ENCODE measurements at regions not wholly inside any gene's neighbourhood (a gene's known extent, or its start where the extent isn't known, plus 50 kb on each side); places are given as distances from the start of the nearest gene placed in this dataset.
A peak's percentile ranks its signal among the peaks of the same experiment; 100 is the strongest.

DNA sequence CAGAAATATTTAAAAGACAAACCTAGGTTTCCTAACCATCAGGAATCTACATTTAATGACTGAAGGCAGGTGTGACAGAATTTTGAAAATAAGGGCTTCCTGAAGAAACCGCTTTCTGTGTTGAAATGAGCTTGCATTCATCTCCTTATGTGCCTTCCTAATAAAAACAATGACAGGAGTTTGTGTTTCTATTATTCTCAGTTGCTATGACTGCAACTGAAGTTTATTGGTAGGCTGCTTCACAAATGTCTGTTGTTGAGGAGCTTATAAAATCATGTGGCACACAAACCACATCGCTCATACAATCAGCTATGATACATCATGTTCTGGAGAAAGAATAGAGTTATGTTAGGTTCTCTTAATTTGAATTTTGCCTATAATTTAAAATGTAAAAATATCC is 362.7 kb upstream of the SLC8A1 start:
- no peak for DNase-seq

DNA sequence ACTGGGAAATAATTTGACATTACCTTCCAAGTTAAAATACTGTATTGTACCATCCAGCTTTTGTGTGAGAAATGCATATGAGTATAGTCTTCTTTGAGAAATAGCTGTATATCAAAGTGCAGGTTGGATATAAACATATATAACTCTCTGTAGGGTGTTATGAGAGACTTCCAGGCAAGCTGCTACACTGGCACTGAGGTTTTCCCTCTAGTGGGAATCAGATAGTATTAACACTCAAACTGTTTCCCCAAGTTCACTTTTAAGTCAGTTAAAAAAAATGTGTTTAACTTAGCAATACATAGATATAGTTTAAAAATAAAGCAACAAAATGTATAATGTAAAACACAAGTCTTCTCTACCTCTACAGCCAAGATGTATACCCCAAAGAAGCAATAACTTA is 368.4 kb upstream of the SLC8A1 start:
- DNase-seq: no peak

DNA sequence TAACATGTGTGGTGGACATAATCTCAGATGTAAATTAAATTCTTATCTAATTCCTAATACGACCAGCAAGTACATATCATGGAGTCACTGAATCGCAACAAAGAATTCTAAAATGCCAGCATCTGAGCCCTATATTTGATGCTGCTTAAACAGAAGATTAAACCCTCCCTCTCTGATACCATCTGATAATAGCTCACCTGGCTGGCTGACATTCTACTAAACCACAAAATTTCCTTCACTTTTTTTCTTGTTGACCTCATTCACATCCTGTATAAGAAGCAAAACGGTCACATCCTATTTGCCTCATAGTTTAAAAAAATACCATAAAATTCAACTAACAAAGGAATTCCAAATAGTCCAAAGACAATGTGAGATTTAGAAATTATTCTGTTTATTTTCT is 371.6 kb upstream of the SLC8A1 start:
- no peak for DNase-seq

DNA sequence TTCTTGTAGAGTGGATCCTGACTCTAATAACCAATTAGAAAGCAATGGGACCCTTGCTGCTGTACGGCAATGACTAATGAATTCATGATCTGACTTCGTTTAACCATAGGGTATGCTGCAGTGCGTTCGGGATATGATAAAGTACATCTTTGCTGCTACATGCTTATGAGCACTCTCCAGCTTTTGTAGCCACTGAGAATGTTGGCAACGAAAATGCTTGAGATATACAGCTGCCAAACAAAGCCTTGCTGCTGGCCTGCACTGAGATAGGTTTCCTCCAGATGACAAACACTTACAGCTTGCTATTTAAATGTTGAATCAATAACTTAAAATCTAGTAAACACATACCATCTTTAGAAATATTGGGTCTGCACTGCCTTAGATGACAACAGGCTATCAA is 372.4 kb upstream of the SLC8A1 start:
- DNase-seq: peak; percentile 24

DNA sequence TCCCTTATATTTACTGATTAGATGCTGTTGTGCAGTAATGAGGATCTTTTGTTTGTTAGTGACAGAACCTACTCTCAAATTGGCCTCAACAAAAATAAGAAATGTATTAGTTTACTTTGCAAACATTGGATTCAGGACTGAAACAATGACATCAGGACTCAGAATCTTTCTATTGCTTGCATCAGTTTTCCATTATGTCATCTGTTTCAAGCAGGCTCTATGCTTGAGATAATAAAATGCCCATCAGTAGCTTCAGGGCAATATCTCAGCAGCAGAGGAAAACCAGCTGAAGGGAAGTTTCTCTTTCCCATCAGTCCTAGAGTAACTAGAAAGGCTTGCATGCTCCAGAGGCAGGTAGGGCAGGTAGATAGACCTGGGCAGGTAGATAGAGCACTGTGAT is 375.5 kb upstream of the SLC8A1 start:
- DNase-seq: peak; percentile 13

DNA sequence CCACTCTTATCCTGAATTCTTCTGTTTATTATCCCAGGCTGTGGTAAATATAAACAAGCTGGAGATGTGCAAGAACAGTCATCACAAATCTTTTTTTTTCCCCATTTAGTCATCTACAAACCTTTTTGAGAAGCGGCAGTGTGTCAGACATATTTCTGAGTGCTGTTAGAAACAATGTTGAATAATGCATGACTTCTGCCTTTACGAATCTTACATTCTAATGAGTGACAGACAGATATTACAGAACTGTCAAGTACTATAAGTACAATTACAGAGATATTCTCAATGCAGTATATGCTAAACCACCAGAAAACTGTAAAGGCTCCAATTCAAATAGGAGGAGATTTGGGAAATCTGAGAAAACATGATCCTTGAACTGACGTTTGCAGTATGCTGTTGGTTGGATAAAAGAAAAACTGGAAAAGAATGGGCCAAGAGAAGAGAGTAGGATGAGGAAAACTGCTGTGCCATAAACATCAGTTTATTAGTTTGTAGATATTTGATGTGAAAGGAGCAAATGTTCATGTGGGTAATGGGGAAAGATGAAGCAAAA is 379.5 kb upstream of the SLC8A1 start:
- DNase-seq: no peak

DNA sequence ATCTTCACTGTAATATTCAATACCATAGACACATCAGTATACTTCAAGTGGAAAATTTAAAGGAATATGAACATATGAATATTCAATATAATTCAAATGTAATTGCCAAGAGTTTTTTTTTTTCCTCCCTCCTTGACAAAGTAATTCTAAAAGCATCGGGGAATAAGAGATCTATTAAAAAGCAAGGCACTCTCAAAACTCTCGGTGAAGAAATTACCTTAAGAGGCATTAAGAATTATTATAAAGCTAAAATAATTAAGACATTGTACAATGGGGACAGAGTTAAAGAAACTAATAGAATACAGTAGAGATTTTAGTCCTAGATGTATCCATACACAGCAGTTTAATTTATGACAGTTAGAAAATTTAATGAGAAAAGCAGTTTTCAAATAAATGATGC is 390.0 kb upstream of the SLC8A1 start:
- DNase-seq: no peak

DNA sequence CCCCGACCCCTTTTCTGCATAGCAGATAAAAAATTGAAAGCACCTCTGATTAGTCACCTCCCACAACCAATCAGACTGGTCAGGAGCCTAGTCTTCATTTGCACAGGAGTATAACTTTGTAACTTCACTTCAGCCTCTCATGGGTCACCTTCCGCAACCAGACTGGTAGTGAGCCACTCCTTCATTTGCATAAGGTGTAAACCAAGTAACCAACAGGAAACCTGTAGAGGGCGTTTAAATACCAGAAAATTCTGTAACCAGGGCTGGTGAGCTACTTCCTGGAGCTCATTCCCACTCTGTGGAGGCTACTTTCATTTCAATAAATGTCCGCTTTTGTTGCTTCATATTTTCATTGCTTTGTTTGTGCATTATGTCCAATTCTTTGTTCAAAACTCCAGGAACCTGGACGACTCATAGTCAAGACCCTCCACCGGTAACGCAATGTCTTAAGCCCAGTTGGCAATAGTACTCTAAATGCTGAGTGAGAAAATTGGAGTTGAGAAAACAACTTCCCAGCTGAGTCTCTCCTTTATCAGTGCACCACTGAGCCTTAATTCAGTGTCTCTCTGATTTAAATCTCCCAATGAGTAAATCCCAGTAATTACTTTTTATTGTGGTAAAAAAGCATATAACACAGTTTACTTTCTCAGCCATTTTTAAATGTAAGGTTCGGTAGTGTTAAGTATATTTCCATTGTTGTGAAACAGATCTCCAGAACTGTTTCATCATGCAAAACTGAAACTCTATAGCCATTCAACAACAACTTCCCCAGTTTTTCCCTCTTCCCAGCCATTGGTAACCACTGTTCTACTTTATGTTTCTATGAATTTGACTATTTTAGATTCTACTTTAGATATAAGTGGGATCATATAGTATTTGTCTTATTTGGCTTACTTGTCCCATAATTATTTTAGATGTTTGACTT is 392.7 kb upstream of the SLC8A1 start:
- DNase-seq: no peak

DNA sequence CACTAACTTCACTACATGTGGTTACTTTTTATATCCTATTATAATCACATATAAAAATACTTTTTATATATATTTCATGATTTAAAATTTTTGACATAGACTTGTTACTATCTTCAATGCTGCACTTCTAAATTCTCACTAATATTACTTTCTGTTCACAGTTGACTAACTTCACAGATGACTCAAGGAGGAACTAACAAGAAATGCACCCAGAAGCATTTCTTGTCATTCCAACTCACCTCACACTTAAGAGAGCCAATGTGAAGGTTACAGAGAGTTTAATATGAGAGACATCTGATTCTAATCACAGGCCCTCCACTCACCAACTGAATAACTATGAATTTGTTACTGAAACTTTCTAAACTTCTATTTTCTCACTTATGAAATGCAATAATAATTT is 399.8 kb upstream of the SLC8A1 start:
- DNase-seq: no peak

DNA sequence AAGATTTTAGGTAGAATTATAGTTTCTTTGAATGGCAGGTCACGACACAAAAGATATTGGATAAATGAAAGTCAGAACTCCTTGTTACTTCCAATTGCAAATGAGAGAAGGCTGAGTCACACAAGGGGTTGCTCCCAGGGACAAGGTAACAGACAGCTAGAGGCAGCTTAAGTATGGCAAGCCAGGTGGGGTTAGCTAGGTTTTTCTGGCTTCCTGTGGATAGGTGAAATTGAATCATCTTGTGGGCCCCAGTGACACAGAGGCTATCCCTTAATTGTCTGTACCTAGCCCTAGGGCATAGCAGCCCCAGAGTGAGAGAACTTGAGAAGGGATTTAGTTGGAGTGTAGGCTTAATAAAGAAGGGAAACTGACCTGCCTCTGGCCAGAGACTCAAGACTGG is 407.7 kb upstream of the SLC8A1 start:
- no peak for DNase-seq

DNA sequence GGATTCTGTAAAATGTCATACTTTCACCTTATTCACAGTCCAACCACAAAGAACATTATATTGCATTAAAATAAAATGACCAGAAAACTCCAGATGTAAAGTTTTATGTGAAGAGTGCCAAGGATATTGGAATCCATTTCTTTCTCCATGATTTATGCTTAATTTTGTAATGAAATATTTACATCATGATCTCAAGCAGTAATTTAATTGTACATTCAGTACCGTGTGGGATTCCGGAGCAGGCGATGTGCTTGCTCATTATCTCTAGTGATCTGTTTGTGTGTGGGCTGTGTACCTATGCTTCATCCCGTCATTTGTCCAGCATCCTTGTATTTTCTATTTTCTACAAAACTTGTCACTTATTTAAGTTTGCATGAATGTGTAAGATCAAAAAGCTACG is 415.9 kb upstream of the SLC8A1 start:
- DNase-seq: no peak

DNA sequence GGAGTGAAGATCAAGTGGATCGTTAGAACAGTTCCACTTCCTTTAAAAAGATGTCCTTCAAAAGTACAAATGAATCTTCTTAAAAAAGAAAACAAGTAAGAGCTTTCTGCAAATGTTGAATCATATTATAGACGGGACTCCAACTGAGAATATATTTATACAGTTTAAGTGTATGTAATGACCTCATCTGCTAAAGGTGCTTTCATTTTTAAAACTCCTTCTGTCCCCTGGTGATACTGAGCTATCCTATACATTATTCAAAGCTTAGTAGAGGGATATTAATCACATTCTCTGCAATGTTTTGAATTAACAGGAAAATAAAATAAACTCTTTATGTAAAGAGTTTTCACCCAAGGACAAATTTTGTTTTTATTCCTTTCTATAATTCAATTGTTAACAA is 420.7 kb upstream of the SLC8A1 start:
- DNase-seq: no peak

DNA sequence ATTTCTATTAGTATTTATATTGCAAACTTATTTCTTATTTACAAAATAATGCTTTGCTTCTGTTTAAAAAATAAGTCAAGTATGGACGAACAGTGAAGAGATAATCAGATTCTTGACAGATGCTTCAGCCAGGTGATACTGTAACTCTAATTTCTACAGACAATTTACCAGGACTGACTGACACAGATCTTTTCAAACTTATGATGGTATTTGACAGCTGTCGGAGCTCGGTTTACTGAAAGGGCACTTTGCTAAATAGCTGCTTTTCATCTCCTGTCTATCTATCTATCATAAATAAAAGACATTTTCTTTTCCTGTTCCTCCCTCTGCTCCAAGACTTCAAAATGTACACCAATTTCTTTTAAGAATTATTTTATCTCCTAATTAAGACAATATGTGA is 422.5 kb upstream of the SLC8A1 start:
- no peak for DNase-seq

DNA sequence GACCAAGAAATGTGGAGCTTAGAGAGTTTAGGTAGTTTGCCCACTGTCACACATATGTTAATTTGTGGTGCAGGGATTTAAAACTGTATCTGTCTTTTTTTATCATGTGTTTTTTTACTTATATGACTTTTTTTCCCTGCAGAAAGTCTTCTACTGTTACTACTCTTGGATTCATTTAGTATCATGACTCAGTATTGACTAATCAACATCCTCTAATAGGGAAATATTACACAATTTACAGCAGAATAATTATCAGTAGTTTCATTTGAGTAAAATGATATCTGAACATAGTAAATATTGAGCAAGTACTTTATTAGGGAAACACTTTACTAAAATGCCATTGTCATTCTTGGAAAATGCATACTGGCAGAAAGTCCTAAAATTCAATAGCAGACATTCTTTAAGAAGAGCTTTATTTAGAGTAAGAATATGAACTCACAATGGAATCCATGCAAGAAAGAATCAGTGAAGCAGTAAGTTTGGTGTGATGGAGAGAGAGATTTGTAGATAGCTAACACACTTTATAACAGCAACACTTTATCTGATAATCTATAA is 425.9 kb upstream of the SLC8A1 start:
- DNase-seq: no peak

DNA sequence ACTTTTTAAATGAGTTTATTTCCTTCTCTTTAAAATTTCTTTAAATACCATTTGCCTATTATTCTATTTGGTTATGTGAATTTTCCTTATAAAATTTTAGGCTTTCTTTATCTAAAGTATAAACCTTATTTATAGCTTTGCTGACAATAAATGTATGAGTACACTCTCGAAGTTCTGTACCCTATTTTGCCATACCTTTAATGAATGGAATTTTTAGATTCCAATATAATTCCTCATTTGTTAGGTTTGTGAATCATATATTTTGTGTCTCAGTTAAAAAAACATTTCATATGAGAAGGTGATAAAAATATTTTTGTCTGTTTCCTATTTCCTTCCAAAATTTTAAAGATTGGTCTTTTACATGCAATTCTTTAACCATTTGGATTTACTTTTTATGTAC is 427.4 kb upstream of the SLC8A1 start:
- DNase-seq: no peak

DNA sequence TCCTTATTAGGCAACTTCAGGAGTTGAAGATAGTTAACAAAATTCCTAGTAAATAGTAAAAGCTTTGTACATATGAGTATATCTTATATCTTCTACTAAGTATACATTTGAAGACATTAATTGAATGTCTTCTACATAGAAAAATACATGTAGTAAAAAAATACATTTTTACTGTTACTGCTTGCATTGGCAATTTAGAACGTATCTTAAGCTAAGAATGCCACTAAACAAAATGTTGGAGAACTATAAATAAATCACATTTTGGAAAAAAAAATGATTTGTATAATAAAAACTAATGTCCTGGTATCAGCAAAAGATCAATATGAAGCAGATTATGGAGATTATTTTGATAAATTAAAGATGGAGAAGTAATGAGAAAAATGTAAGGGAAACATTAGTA is 434.2 kb upstream of the SLC8A1 start:
- DNase-seq: no peak

DNA sequence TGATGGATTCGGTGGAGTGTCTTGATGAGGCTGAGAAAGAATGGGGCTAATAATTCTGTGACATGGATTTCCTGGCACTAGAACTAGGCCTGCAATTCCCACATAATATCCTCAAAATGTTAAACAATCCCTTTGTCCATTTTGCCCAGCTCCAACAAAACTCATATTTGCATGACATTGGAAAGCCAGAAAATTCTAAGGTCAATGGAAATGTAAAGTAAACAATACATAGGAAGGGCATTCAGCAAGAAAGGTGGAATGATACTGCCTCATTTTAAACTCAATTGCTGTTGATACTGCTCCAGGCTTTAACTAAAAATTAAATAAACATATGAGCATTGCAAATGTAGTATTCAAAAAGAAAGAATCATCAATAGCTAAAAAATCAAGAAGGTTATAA is 434.8 kb upstream of the SLC8A1 start:
- no peak for DNase-seq

DNA sequence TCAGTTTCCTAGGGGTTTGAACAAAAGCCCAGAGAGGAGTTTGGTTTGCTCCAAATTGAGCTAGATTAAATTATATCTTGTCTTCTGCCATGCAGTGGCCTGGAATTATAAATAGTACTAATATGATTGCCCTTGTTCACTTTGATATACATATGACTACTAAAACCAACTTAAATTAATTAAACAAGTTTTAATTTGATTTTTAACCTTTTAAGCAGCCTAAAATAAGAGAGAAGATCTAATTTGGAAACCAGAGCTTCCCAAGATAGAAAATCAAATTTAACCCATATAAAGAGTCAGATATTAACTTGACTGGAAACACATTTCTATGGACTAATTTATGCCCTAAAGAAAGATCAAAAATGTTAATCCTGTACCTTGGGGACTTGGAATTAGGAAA is 444.5 kb upstream of the SLC8A1 start:
- DNase-seq: no peak

DNA sequence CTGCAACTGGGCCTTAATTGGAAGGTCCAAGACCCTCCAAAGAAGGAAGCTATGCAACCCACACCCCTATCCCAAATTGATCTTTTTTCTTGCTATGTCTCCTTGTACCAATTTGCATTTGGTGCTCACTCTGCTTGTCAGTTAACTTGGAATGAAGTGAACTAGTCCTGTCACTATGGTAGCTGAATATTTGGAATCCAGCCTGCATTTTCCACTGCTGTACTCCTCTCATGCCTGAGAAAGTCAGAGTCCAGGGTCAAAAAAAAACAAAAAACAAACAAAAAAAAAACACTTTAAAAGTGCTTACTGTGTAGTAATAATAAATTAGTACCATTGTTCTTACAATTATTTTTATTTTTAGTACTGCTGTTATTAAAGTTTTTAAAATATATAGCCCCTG is 462.8 kb upstream of the SLC8A1 start:
- no peak for DNase-seq

DNA sequence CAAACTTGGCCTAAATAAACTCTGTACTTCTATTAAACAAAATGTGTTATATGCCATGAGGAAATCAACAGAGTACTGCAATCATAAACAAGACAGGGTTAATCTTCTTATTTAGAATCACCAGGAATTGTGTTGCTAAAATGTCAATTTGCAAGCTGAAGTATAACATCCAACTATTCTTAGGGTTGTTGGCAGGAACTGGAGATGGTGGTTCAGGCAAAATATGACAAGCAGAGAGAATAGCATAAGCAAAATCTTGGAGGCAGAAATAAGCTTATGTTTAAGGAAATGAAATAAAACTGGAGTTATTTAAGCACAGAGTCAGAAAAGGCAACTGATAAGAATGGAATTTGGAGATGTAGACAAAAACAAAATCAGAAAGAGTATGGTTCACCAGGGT is 463.8 kb upstream of the SLC8A1 start:
- no peak for DNase-seq

DNA sequence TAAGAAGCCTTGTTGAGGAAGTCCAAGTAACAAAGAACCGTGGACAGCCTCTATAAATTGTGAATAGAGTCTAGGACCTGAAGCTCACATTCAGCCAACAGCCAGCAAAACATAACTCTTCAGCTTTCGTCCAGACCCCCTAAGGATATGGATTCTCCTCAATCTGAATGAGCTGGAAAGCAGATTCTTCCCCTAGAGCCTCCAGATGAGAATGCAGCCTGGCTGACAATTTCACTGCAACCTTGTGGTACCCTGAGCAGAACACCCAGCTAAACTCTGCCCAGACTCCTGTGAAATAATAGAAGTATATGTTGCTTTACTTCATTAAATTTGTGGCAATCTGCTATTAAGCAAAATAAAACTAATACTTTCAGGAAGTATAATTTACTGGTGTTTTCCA is 483.5 kb upstream of the SLC8A1 start:
- no peak for DNase-seq

DNA sequence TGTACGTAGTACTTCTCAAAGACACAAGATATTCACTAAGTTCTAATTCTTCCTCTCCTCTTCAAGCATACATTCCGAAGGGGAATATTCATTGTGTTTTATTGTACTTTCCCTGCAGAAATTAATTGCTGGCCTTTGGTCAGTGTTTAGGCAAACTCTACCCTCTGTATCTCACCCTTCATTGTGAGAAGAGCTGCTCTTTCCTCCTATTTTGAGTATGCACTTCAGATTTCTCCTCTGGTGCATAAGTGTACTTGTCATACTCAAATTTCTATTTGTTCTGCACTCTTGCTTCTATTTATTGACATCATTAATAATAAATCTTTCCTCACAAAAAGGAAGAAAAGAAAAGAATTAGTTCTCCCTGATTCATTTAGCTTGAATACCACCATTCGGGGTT is 485.4 kb upstream of the SLC8A1 start:
- no peak for DNase-seq

DNA sequence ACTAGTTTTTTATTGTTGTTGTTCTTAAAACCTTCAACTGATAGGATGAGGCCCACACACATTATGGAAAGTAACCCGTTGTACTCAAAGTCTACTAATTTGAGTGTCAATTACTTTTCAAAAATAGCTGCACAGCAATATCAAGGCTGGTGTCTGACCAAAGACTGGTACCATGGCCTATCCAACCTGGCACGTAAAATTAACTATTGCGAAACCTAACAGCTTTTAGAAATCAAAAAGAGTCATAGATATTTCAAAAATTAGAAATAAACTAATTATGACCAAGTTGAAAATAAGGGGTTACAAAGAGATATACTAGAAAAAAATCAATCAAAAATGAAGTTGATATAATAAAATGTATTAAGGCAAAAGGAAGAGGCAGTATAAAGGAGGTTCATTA is 501.5 kb upstream of the SLC8A1 start:
- no peak for DNase-seq

DNA sequence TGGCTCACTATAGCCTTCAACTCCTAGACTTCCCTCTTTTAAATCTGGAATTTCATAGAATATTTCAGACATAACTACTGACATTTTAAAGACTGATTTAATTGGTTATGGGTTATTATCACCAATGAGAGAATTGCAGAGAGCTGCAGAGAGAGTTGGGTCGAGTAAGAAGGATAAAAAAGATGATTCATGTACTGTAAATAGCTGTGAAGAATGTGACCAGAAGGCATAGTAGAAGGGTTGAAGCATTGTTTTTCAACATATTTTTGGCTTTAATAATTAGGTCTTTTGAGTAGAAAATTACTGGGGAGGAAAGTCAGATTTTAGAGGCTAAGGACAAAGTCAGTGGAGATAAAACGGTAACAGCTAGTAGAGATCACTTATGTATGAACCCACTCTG is 503.2 kb upstream of the SLC8A1 start:
- no peak for DNase-seq

DNA sequence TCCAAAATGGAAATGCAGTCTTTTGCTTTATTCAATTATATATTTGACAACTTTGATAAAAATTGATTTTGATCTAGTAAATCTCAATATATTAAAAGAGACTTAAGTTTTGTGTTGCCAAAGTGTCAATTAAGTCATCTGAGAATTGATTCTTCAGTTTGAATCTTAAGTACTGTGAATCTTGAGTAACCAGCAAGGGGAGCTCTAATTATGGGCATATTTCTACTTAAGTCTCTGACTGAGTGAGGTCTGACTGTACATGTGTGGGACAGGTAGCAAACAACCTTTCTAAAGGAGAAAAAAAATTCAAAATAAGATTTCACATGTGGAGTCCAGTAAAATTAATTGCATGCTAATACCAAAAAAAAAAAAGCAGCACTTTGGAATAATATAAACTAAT is 503.7 kb upstream of the SLC8A1 start:
- no peak for DNase-seq
